ENCODE measurements at regions not wholly inside any gene's neighbourhood (a gene's known extent, or its start where the extent isn't known, plus 50 kb on each side); places are given as distances from the start of the nearest gene placed in this dataset.

DNA sequence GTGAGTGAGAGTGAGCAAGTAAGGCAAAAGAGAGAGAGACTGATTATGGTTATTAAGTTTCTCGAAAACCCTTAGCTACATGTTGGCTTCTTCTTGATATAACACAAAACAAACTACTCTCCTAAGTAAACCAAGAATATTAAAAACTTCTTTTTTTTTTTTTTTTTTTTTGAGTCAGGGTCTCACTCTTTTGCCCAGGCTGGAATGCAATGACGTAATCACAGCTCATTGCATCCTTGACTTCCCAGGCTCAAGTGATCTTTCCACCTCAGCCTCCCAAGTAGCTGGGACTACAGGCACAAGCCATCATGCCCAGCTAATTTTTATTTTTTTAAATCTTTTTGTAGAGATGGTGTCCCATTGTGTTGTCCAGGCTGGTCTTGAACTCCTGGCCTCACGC is 102.2 kb upstream of the IL6 start:
- DNase-seq (ENCODE audit: low spot score), result no peak

DNA sequence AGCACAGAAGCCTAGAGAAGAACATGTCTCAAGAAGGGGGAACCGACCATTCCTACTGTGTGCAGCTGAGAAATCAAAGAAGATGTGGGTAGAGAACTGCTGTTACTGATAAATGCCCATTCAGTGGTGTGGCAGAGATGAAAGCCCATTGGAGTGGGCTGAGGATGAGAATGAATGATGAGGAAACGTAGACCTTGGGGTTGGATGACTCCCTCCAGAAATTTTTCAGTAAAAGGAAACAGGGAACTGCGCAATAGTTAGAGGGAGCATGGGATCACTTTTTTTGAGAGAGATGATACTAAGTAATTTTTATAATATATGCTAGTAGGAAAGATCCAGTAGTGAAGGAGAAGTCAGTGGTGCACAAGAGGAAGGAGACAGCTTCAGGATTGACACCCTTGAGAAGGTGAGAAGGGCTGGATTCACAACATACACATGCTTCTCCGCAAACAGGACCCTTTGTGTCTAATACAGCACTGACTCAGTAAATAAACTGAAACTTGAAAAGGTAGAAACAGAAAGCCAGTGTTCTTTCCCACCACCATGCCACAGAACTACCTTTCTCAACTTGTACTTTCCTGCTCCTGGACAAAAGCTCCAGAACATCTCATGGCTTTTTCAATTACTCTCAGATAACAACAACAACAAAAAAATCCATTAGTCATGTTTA is 104.7 kb upstream of the IL6 start:
- no peak for DNase-seq (ENCODE audit: low spot score)

DNA sequence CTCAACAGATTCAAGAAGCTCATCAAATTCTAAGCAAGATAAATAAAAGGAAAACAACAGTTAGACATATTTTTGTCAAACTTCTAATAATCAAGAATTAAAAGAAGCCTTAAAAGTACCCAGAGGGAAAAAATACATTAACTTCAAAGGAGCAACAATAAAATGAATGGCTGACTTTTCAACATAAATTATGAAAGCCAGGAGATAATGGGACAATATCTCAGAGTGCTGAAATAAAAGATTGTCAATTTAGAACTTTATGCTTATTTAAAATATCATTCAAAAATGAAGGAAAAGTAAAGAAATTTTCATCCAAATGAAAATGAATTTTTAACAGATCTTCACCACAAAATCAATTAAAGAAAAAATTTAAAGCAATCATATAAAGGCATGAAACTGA is 108.5 kb upstream of the IL6 start:
- no peak for DNase-seq (ENCODE audit: low spot score)

DNA sequence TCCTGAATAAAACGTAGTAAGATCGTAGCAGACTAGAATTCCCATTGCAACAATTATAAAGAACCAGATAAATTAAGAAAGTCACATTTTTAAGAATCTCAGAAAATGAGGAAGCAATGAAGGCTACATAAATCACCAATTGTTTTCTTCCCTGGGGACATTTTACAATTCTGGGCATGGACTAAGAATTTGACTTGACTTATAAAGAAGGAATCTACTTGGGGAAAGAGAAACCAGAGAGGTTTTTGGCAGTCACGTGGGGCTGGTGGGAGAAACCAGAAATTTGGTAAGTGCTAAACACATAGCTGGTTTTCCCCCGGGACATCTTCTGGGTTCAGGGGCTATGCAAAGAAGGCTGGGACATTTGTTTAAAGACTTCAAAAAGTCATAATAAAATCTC is 109.8 kb upstream of the IL6 start:
- no peak for DNase-seq (ENCODE audit: low spot score)

DNA sequence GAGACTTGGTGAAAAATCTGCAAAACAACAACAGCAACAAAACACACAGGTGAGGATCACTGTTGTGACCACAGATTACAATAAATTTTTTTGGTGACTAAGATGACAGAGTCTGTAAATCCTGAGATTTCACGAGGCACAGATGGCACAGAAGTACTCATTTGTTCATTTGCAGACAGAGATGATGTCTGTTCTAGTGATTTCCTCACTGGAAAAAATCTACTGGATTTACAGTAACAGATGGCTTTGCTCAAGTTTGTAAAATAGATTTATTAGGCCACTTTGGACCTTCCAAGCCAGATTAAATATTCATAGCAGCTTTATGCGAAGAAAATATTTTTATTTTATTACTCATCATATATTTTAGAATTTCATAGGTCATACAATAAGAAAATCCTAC is 113.5 kb upstream of the IL6 start:
- no peak for DNase-seq (ENCODE audit: low spot score)

DNA sequence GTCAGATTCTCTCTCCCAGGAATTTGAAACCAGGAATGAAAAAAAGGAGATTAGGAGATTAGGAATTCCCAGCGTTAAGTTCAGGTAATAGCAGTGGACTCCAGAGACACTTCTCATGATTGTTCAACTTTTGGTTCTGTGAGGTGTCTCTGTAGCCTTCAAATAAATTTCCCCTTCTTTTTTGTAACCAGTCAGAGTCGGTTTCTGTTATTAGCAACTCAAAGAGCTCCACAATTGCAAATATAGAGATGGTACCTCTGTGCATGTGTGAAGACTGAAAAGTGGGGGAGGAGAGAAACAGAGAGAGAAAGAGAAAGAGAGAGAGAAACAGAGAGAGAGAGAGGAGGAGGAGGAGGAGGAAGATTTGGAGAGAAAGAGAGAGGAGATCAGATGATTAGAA is 112.8 kb upstream of the STEAP1B start:
- DNase-seq (ENCODE audit: low spot score), result no peak

DNA sequence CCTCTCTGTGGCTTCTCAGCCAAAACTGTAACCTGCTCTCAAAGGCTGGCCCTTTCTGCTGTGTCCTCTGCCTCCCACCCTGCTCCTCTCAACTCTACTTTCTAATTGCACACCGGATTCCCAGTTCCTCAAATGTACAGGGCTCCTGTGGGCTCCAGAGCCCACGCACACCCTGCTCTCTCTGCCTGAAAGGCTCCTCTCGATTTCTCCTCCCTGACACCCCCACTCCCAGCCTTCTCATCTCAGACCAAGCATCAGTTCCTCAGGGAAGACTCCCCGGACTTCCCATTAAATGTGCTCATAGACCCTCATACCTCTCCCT is 111.7 kb upstream of the STEAP1B start:
- DNase-seq (ENCODE audit: low spot score), result no peak

DNA sequence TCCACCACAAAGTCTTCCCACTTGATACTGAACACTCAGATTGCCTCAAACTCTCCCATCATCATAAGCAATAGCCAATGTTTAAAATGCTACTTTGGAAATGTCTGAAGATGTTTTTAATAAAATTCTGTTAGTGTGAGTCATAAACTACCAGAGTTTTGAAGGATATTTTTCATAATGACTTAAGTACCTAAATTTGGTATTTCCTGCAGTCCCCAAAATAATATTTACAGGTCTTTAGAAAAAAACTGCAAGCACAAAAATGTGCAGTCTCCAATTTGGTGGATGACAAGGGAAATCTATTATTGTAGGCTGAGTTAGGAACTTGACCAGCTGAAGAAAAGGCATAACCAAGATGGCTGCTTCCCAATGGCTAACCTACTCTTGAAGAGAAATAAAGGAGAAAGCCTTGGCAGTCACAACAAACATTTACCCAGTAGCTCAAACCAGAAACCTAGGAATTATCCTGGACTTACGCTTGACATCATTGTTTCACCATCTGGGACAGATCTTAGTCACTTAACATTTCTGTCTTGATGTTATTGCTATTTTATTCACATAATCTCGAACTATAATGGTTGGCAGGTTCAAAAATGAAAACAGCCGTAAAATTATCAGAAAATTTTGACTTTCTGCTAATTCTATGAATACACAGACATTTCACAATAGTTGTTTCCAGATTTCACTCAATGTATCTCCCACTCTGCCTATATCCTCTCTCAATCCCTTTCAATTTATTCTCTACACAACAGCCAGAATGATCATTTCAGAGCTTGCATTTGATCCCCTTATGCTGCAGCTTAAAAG is 111.2 kb upstream of the STEAP1B start:
- DNase-seq (ENCODE audit: low spot score), result no peak

DNA sequence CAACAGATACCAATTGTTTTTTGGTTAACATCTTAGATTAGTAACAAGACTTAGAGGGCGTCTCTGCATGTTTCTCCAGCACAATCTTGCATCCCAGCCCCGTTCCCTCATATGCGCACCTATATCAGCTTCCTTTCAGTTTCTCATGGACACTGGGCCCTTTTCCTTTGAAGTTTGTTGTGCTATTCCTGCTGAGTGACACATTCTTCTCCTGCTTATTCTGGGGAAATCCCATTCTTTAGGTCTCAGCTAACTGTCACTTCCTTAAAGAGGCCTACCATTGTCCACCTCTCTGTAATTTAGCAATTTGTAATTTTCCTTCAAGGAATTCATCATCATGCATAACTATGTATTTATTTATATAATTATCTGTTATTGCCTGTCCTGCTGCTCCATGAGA is 110.3 kb upstream of the STEAP1B start:
- DNase-seq (ENCODE audit: low spot score), result no peak

DNA sequence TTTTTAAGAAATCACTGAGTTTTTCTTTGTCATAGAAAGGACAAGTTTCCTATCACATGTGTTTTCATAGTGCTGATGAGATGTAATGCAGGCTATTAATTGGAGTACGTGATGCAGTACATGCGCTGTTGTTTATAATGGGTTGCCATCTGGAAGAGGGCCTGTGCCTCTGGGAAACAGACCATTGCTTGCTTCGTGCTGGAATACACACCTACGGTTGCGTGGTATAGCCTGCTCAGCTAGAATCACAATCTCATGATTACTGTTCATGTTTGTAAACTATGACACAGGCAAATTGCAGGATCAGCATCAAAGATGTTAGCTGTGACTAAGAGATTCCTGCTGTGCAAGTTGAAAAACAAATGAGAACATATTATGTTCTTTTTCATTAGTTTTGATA is 107.2 kb upstream of the STEAP1B start:
- DNase-seq (ENCODE audit: low spot score), result no peak

DNA sequence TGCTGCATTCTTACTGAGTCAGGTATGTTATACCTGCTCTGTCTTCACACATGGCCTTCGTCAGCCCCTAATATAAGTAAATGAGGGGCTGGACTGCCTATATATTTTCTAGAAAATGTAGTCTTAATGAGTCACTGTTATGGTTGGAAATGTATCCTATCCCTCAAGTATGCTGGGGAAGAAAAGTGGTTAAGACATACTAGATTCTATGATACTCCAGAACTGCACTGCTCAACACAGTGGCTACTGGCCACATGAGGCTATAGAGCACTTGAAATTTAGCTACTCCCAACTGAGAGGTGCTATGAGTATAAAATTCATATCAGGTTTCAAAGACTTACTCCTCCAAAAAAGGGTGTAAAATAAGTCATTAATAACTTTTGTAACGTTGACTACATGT is 104.3 kb upstream of the STEAP1B start:
- DNase-seq (ENCODE audit: low spot score), result no peak

DNA sequence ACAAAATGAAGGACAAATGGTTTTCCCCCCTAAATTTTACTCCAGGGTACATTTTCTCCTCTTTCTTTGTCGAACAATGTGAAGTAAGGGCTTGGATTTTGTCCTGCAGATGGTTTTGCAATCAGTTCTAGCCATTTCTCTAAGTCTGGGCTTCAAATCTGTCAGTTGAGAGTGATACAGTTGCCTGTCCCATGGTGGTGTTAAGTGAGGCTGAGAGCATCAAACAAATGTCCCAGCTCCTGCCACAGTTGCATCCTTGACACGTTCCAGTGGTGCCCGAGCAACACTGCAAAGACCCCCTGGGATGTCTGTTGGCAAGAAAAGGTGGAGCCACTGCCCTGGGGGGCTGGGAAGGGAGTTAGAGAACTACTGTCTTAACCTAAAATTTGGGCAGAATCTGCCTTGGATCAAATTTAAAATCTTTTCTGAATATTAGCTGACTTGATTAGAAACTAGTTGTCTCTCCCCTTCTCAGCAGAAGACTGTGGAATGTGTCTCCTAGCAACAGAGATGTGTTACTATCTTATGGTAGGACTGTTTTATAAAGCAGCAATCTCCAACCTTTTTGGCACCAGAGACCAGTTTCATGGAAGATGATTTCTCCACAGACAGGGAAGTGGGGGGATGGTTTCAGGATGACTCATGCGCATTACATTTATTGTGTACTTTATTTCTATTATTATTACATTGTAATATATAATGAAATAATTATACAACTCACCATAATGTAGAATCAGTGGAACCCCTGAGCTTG is 102.0 kb upstream of the STEAP1B start:
- DNase-seq (ENCODE audit: low spot score), result no peak

DNA sequence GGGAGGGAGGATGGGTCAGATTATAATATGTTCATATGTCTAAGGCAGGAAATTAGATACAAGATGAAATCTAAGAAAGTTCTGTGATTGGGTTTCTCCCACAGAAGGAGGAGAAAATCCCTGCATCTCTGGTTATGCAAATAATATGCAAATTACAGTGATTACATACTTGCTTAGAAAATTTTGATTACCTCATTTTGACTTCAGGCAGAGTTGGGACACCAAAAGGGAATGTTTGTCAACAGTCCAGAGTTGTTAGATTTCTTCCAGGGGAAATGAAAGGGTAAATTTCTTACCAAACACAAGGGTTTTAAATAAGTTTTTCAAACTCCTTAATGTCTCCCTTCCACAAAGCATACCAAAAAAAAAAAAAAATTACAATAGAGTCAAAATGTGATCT is 101.4 kb upstream of the STEAP1B start:
- DNase-seq (ENCODE audit: low spot score), result no peak

DNA sequence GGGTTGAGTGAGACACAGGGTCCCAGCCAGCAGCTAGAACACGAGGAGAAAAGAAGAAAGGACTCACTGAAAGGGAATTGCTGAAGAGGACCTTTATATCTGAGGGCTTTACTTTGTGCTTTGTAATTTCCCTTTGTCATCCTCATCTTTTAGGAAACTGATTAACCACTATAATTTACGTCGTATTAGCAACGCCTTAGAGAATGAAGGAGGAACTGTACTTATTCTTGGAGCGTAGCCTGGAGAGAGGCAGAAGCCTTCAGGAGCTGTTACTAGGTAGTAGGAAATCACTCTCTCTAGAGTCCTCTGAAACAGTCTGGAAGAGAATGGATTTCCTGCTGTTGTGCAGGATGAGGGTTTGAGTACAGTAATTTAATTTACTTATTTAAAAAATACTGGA is 101.0 kb upstream of the STEAP1B start:
- no peak for DNase-seq (ENCODE audit: low spot score)

DNA sequence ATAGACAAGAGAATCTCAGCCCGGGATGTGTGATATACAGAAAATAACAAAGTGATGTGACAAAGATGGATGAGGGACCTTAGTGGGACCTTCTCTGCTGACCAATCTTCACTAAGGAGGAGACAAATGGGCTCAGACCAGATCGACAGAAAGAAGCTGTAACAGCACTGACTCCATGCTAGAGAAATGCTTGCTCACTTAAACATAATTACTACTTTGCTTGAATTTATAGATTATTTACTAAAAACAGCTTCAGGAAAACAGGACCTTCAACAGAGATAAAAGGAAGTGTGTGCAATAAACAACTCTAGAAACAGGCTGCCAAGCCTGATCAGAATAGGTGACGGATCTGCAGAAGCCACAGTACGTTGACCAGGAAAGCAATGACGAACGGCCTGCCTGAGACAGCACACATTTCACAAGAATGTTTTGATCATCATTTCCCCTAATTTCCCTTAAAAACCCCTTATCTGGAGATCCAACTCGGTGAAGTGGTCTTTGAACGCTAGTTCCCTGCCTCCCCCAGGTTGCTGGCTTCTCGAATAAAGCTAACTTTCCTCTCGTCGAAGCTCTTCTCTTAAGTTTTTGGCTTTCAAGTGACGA is 98.4 kb upstream of the STEAP1B start:
- DNase-seq (ENCODE audit: low spot score), result no peak

DNA sequence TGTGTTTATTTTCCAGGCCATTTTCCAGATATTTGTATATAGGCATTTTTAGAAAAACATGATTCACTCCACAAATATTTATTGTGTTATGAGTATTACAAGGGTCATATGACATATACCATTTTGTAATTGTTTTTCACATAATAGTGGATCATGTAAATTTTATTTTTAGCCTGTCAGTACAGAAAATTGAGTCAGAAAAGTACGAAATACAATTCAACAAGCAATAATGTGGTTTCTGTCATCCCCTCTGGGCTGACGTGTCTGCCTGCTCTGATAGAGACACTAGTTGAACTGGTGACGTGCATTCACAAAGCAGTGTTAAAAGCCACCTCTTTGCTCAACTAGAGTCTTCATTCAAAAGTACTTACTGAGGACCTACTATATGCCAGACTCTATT is 97.9 kb upstream of the STEAP1B start:
- no peak for DNase-seq (ENCODE audit: low spot score)

DNA sequence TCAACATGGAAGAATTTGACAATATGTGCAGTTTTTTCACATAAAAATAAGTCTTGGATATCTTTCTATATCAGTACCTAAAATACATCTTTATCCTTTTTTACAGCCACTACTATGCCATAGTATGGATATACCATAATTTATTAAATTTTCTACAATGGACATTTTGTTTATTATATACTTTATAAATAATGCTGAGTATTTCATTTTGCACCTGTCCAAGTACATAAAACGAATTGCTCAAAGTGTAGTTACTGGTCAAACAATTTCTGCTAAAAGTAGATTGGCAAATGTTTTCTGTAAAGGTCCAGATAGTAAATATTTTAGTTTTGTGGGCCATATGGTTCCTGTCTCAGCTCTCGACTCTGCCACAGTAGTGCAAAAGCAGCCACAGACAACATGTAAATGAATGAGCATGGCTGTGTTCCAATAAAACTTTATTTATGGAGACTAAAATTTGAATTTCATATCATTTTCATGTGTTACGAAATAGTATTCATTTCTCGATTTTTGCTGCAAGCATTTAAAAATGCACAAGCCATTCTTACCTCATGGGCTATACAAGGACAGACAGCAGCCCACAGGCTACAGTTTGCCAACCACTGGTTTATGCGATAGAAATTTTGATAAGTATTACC is 96.9 kb upstream of the STEAP1B start:
- DNase-seq (ENCODE audit: low spot score), result no peak

DNA sequence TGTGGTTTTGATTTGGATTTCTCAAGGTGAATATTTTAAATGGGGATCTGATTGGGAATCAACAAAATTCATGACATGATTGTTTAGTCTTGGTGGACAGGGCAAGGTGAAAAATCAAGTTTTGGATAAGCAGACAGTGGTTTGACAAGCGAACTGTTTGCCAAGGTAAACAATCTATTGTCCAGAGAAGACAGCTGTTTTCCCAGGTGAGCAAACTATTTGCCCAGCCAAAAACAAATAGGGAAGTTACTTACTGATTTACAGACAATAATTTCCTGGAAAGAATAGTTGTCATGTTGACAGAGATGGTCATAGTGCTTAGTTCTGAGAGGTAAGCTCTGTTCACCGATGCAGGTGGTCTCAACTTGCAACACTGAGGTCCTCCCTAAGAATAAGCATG is 94.0 kb upstream of the STEAP1B start:
- DNase-seq (ENCODE audit: low spot score), result no peak

DNA sequence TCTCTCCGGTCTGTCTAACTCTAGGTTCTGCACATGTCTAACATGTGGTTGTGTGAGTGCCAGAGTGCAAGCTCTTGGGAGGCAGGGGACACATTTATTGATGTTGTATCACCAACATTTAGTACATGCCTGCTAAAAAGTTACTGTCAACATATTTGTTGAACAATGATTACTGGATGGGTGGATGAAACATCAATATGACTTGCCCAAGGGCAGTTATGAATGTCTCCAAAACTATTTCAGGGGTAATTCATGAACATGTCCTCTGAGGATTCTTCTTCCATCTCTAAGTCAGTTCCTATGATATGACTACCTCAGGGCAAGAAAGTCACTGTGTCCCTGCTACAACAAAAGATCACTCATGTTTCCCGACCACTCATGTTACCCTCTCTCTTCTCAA is 91.3 kb upstream of the STEAP1B start:
- DNase-seq (ENCODE audit: low spot score), result no peak

DNA sequence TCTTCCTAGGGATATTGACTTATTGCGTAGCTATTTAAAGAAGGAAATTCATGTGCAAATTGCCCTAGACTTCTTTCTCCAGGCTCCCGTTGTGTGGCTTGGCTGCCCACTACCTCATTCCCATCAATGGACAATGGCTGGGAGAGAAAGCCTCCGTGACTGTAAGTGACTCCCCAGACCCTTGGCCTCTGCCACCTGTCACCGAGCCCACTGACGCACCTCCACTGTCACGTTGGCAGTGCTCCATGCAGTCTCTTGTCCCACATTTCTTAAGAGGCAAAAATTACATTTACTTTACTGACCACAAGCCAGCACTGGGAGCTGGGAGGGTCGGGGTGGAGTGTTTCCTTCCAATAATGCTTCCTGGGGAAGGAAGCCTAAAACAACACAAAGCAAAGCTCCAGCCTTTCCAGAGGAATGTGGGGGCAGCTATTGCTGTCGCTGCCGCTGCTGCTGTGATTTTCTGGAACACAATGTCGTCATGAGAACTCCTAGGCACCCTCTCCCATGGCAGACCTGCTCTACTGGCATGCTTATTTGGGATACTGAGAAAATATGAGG is 89.7 kb upstream of the STEAP1B start:
- DNase-seq (ENCODE audit: low spot score), result no peak

DNA sequence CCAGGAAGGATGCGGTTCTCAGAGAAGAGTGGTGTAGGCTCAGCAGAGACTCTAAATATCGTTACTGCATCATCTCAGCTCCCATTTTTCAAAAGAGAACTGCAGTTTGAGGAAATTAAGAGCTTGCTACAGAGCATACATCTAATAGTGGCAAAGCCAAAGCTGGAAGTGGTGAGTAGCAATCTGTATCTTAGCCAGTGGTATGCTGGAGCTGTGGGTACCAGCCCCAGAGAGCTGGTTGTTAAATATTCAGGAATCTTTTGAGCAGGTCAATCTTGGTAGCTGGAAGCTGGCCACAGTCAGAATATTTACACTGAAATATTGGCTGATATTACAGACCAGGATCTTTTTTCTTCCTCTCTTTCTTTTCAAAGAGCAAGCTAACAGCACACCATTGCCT is 88.4 kb upstream of the STEAP1B start:
- DNase-seq (ENCODE audit: low spot score), result no peak

DNA sequence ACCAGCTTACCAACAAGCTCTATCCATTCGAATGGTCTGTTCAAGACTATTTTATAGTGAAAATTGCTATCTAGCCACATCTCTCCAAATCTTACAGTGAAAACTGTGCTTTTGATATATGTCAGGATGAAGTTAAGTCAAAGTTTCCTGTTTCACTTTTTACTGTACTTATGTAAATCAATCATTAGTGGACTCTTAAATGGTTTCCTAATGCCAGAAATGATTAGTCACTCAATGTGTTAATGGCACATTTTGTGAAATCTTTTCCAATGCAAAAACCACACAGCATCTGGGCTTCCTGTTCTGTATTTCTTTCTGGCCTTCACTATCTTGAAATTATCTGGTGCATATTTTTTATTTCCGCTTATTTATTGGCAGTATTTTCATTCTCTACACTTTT is 87.3 kb upstream of the STEAP1B start:
- no peak for DNase-seq (ENCODE audit: low spot score)

Data from D341Med (cell line).